AG04449 (cell line): ENCODE measurements at regions not wholly inside any gene's neighbourhood (a gene's known extent, or its start where the extent isn't known, plus 50 kb on each side); places are given as distances from the start of the nearest gene placed in this dataset.

Source experiments
- CTCF ChIA-PET: fragments of 350-600 bp; formaldehyde crosslinking; extraction: SDS; loops from one replicate; lab custom pipeline; 2021; ENCODE audit warnings: antibody characterized with exemption; lab: Yijun Ruan, JAX
- POLR2A ChIA-PET: fragments of 400-600, 350-600 bp; formaldehyde crosslinking; extraction: SDS; loops from one replicate; lab custom pipeline; 2020; ENCODE audit warnings: antibody characterized with exemption, inconsistent platforms; lab: Yijun Ruan, JAX
- DNase-seq: peaks from one replicate; pipeline ENCODE4 v3.0.0-alpha.2; 2010; ENCODE audit warnings: low read depth, low spot score
- H3K4me3 ChIP-seq: 2 replicates; pipeline ENCODE4 v1.5.1; 2011; ENCODE audit warnings: low read depth, mild to moderate bottlenecking, control low read depth, low read length
- TF ChIP-seq, protein P1 (sequence below): IDR thresholded peaks from one replicate; pipeline ENCODE4 v1.5.1; 2011; ENCODE audit warnings: mild to moderate bottlenecking, moderate library complexity, low read length, control low read depth, inconsistent platforms; ENCODE audit not compliant: insufficient read depth; ENCODE audit errors: missing control alignments

DNA sequence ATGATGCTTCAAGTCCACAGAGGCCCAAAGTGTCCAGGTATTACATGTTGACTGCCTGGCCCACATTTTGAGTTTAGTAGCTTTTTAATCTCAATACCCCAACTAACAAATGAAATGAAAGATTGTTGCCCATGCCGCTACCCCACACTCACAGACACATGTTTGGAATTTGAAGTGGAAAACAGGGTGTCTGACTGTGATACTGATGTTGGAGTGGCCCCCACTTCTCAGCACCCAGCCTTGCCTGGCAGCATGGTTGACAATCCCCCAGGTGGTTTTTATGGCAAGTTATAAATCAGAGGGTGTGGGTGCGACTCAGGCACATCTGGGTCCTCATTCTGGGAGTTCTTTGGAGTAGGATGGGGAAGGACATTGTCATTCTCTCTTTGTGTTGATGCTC is 314.7 kb upstream of the ZNF32 start:
- no peak for DNase-seq
- CTCF ChIA-PET: interaction anchor here (1.4 to 1.8 kb wide), 2 partner anchors 10 to 273 kb away, joined by 3 to 4 read pairs; no protein-coding TSS in a partner anchor
- POLR2A ChIA-PET: interaction anchor here (1.0 kb wide), 1 partner anchor 338 kb away, joined by 3 read pairs; no protein-coding TSS in a partner anchor
- no peak overlapping the region for H3K4me3 ChIP-seq
- TF ChIP-seq, protein P1, sequence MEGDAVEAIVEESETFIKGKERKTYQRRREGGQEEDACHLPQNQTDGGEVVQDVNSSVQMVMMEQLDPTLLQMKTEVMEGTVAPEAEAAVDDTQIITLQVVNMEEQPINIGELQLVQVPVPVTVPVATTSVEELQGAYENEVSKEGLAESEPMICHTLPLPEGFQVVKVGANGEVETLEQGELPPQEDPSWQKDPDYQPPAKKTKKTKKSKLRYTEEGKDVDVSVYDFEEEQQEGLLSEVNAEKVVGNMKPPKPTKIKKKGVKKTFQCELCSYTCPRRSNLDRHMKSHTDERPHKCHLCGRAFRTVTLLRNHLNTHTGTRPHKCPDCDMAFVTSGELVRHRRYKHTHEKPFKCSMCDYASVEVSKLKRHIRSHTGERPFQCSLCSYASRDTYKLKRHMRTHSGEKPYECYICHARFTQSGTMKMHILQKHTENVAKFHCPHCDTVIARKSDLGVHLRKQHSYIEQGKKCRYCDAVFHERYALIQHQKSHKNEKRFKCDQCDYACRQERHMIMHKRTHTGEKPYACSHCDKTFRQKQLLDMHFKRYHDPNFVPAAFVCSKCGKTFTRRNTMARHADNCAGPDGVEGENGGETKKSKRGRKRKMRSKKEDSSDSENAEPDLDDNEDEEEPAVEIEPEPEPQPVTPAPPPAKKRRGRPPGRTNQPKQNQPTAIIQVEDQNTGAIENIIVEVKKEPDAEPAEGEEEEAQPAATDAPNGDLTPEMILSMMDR: no peak

DNA sequence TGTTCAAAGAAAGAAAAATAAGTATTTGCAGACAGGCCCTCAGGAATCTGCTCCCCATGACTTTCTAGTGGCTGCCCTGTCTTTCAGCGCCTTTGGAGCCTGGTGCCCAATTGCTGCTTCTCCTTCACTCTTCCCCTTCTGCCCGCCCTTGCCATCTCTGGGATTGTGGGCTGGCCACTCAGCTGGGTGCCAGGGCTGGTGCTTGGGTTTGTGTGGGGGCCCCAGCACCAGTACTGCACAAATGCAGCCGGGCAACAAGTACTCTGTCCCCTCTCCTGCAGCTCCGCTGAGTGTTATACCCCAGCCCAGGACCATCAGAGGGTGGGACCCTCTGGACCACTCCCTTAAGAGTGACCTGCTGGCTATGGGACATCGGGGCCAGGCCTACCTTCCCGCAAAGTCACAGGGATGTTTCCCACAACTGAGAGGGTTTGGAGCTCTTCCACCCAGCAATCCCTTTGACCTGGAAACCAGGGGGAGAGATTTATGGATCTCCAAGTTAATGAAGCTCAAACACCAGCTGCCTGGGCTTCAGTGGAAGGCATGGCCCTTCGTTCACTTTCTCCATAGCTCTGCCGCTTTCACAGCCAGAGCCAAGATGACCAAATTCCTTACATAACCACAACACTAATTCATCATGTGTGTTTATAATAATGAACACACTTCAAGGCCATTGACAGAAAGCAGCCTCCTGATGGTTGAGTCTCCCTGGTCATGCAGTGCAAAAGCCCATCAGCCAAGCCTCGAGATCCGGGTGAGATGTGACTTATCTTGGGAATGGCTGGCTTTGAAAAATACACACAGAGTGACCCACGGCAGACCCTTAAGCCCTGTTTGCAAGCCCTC is 313.9 kb upstream of the ZNF32 start:
- no peak overlapping the region for H3K4me3 ChIP-seq
- DNase-seq: peak; percentile 52
- ChIA-PET CTCF (interaction anchor here (1.4 to 1.8 kb wide), 2 partner anchors 9 to 272 kb away, joined by 3 to 4 read pairs; no protein-coding TSS in a partner anchor), POLR2A (interaction anchor here (1.0 kb wide), 1 partner anchor 339 kb away, joined by 3 read pairs; no protein-coding TSS in a partner anchor)
- TF ChIP-seq, protein P1: no peak

DNA sequence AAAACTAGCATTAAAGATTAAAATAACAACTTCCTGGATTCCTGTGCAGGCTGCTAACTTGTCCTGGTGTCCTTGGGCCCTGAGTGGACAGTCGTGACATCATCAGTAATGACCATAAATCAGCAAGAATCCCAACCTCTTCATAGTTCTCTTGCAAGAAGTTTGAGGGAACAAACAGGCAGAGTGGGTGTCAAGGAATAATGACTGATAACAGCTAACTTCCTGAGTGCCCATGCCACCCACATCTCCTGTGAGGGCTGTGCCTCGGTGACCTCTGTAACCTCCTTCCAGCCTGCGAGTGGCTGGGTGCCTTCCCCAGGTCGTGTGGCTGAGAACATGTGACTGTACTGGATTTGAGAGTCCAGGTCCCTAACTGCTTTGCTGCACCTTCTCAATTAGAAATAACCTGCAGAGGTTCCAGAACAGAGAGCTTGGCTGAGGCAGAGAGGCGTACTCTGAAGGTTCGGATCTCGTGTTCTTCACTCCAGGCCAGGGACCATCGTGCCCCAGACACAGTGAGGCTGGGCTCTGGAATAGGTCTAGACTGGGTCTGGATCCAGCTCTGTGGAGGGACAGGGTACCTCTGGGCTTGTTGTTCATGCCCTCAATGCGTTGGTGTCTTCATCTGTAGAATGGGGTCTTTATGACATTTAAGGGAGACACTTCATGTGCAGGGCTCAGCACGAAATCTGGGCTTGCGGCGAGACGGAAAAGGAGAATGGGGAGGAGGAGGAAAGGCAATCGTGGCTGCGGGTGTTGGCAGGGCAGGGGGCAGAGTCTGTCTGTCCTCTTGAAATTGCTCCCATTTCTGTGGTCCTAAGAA is 313.1 kb upstream of the ZNF32 start:
- ChIA-PET POLR2A (no interaction called here), CTCF (interaction anchor here (1.8 kb wide), 1 partner anchor 8 kb away, joined by 4 read pairs; no protein-coding TSS in a partner anchor)
- DNase-seq: no peak
- TF ChIP-seq, protein P1: no peak
- H3K4me3 ChIP-seq: no peak overlapping the region

DNA sequence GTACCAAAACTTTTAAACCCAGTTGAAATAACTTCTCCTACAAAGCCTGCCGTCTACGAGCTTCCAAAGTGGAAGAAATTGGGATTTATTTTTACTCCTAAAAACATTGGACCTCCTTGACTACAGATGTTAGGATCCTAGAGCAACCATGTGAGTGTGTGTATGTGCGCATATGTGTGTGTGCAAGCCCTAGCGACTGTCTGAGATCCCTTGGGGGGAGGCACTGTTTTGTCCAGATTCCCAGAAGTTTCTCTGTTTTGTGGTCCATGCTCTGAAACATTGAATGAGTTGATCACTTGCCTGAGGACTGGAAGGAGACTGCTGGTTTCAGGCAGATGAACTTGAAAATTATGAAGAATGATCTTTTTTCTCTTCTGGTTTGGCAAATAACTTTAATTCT is 312.3 kb upstream of the ZNF32 start:
- DNase-seq: no peak
- TF ChIP-seq, protein P1: no peak
- ChIA-PET POLR2A (no interaction called here), CTCF (no interaction called here)
- H3K4me3 ChIP-seq: no peak overlapping the region

DNA sequence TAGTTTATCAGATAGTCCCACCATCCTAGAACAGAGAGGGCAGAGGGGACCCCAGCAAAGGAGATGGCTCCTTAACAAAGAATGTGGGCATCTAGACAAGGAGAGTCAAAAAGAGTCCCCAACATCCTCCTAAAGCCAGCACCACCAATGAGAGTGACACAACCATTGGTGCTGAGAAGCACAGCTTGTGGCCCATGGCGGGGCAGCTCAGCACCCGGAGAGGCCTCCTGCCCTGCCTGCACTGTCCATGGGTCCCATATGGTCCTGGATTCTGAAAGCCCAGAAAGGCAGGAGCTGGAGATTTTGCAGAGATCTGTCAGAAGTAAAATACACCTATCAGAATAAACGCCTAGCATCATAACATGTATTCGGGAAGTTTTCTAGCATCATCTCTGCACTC is 311.8 kb upstream of the ZNF32 start:
- TF ChIP-seq, protein P1: no peak
- no peak overlapping the region for H3K4me3 ChIP-seq
- ChIA-PET POLR2A (no interaction called here), CTCF (no interaction called here)
- DNase-seq: no peak

DNA sequence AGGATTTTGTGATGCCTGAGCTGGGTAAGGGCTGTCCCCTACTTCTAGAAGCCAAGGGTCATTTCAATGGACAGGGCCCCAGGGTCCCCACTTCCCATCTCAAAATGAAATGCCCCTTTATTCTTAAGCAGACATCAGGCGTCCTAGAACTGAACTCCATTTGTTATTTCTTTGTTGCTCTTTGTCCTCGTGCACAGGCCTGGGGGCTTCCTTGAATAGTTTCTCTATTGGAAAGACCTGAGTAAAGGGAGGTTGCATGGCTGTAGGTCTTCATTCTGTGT is 311.4 kb upstream of the ZNF32 start:
- no peak overlapping the region for H3K4me3 ChIP-seq
- TF ChIP-seq, protein P1: no peak
- ChIA-PET CTCF (no interaction called here), POLR2A (no interaction called here)
- DNase-seq: no peak
